ENCODE measurements at regions not wholly inside any gene's neighbourhood (a gene's known extent, or its start where the extent isn't known, plus 50 kb on each side); places are given as distances from the start of the nearest gene placed in this dataset.

- no peak overlapping the region for H3K27ac ChIP-seq
- TF ChIP-seq CTCF (IDR thresholded peaks at IDR 0.05), result no peak
- no peak overlapping the region for H3K4me3 ChIP-seq
- no peak for DNase-seq
- no peaks in the 10 kb centered on the region for H3K36me3 ChIP-seq
- H3K9me3 ChIP-seq, result no peaks in the 10 kb centered on the region
- intact Hi-C loops (cut with DNase I; ENCODE audit: low total_unique reads), result no loop called here
- no peaks in the 10 kb centered on the region for H3K4me1 ChIP-seq
- H3K27me3 ChIP-seq, result no peaks in the 10 kb centered on the region
Observed at GRCh38 chr16:9031107-9031506, 60.3 kb upstream of the HAPSTR1 start.

GRCh38 chr16:9033125-9033830 lies 58.2 kb upstream of the HAPSTR1 start:
- TF ChIP-seq CTCF (IDR thresholded peaks at IDR 0.05), result peak; percentile 15 to 42
- H3K36me3 ChIP-seq, result no peaks in the 10 kb centered on the region
- no peaks in the 10 kb centered on the region for H3K9me3 ChIP-seq
- no peak overlapping the region for H3K27ac ChIP-seq
- no peak overlapping the region for H3K4me3 ChIP-seq
- peak in 1 of 2 donors; percentile 25 for DNase-seq
- no peaks in the 10 kb centered on the region for H3K4me1 ChIP-seq
- intact Hi-C loops (cut with DNase I; ENCODE audit: low total_unique reads), result no loop called here
- H3K27me3 ChIP-seq, result no peaks in the 10 kb centered on the region

- Histone ChIP-seq H3K27me3 (no peaks in the 10 kb centered on the region), H3K36me3 (no peaks in the 10 kb centered on the region), H3K4me3 (no peak overlapping the region), H3K27ac (no peak overlapping the region), H3K4me1 (no peaks in the 10 kb centered on the region), H3K9me3 (no peaks in the 10 kb centered on the region)
- DNase-seq, result no peak
- no peak for TF ChIP-seq CTCF (IDR thresholded peaks at IDR 0.05)
- intact Hi-C loops (cut with DNase I; ENCODE audit: low total_unique reads), result no loop called here
Observed at GRCh38 chr16:9034056-9034455, 57.4 kb upstream of the HAPSTR1 start.

- no peak overlapping the region for H3K4me3 ChIP-seq
- no peaks in the 10 kb centered on the region for H3K36me3 ChIP-seq
- H3K9me3 ChIP-seq, result no peaks in the 10 kb centered on the region
- no peaks in the 10 kb centered on the region for H3K4me1 ChIP-seq
- H3K27me3 ChIP-seq, result no peaks in the 10 kb centered on the region
- intact Hi-C loops (cut with DNase I; ENCODE audit: low total_unique reads), result no loop called here
- no peak overlapping the region for H3K27ac ChIP-seq
- DNase-seq, result no peak
- no peak for TF ChIP-seq CTCF (IDR thresholded peaks at IDR 0.05)
Observed at GRCh38 chr16:9035996-9036395, 55.4 kb upstream of the HAPSTR1 start.

GRCh38 chr16:9039210-9039609 lies 52.2 kb upstream of the HAPSTR1 start:
- intact Hi-C loops (cut with DNase I; ENCODE audit: low total_unique reads), result no loop called here
- no peaks in the 10 kb centered on the region for H3K9me3 ChIP-seq
- no peak overlapping the region for H3K4me3 ChIP-seq
- H3K36me3 ChIP-seq, result no peaks in the 10 kb centered on the region
- H3K4me1 ChIP-seq, result peaks cover 0 to 4% (median 2%) of the 10 kb centered on the region in 4 donors
- H3K27ac ChIP-seq, result no peak overlapping the region
- DNase-seq, result no peak
- H3K27me3 ChIP-seq, result no peaks in the 10 kb centered on the region
- no peak for TF ChIP-seq CTCF (IDR thresholded peaks at IDR 0.05)
